ENCODE measurements at regions not wholly inside any gene's neighbourhood (a gene's known extent, or its start where the extent isn't known, plus 50 kb on each side); places are given as distances from the start of the nearest gene placed in this dataset.

- TF ChIP-seq CTCF (IDR thresholded peaks at IDR 0.05) (no peak), EP300 (IDR thresholded peaks at IDR 0.05) (no peak), POLR2A (IDR thresholded peaks at IDR 0.05) (no peak), POLR2AphosphoS5 (IDR thresholded peaks at IDR 0.05) (no peak)
Observed at GRCh38 chr10:63765126-63765525, 243.9 kb downstream of the REEP3 start.
